ENCODE measurements at regions not wholly inside any gene's neighbourhood (a gene's known extent, or its start where the extent isn't known, plus 50 kb on each side); places are given as distances from the start of the nearest gene placed in this dataset.
A peak's percentile ranks its signal among the peaks of the same experiment; 100 is the strongest.

GRCh38 chr21:30030416-30030815, 90.6 kb upstream of the GRIK1 start:
- Histone ChIP-seq H3K36me3 (replicated peaks in 1 of 2; ENCODE audit: control insufficient read depth in 1 of 2, insufficient read depth in 2 of 2, low read length in 2 of 2) (no peaks in the 10 kb centered on the region), H3K27me3 (ENCODE audit: control insufficient read depth in 1 of 2, insufficient read depth in 2 of 2, low read length in 2 of 2) (no peaks in the 10 kb centered on the region), H2AFZ (ENCODE audit: low read length) (no peak overlapping the region), H3K9ac (ENCODE audit: insufficient read depth, low read depth, low read length) (no peak overlapping the region), H3K9me3 (ENCODE audit: low read length) (peaks cover 76% of the 10 kb centered on the region), H3K4me1 (ENCODE audit: insufficient read depth, low read length) (no peaks in the 10 kb centered on the region), H4K20me1 (ENCODE audit: insufficient read depth, low read length) (no peaks in the 10 kb centered on the region), H3K4me2 (ENCODE audit: low read depth, low read length) (no peak overlapping the region), H3K4me3 (replicated peaks in 1 of 3; ENCODE audit: insufficient read depth in 1 of 3, low read depth in 2 of 3, low read length in 3 of 3) (no peak overlapping the region), H3K79me2 (ENCODE audit: insufficient read depth, low read length) (no peaks in the 10 kb centered on the region), H3K27ac (ENCODE audit: extremely low read length, insufficient read depth, low read length) (no peak overlapping the region)
- ChIA-PET POLR2A (no interaction called here), CTCF (ENCODE audit: low intra/inter-chr PET ratio, low total read pairs) (no interaction called here)
- WGBS (ENCODE audit: low lambda C conversion rate), result 1% methylated on average over 6 of the region's 6 CpGs
- no TSS peak for BruUV-seq (replicated peaks)
- no peak for ATAC-seq
- TF ChIP-seq NBN (conservative IDR thresholded peaks at IDR 0.05), result no peak
- TF ChIP-seq, protein P1, sequence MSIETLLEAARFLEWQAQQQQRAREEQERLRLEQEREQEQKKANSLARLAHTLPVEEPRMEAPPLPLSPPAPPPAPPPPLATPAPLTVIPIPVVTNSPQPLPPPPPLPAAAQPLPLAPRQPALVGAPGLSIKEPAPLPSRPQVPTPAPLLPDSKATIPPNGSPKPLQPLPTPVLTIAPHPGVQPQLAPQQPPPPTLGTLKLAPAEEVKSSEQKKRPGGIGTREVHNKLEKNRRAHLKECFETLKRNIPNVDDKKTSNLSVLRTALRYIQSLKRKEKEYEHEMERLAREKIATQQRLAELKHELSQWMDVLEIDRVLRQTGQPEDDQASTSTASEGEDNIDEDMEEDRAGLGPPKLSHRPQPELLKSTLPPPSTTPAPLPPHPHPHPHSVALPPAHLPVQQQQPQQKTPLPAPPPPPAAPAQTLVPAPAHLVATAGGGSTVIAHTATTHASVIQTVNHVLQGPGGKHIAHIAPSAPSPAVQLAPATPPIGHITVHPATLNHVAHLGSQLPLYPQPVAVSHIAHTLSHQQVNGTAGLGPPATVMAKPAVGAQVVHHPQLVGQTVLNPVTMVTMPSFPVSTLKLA (IDR thresholded peaks at IDR 0.05), result peak; percentile 96
- FAIRE-seq, result no peak
- DNase-seq (ENCODE audit: low spot score), result no peak
- intact Hi-C loops (cut with micrococcal nuclease; ENCODE audit: unreplicated experiment), result no loop called here
- in situ Hi-C loops (cut with HindIII; ENCODE audit: extremely low pct_ligation_motif_present, low pct_unique_long_range_greater_than_20kb), result loop anchor here (25.0 kb wide), 1 partner anchor 1057 kb away; no protein-coding TSS in a partner anchor

DNA sequence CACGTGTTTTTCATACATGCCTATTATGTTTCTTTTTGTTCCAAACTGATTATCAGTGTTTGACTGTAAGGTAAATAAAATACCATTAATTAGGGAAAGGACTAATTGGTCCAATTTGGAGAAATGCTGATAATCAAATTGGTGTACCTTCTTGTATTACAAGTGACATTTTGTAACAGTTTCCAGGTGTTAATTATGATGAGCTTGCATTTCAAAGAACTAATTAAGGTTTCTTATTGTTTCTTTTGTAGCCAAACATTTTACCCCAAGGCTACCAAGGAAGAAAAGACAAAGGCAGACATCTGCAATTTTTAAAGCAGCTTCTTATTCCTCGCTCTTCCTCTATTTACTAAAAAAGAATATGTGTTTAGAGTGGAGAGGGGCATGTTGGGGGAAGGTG, 88.7 kb upstream of the GRIK1 start:
- no TSS peak for BruUV-seq (replicated peaks)
- Histone ChIP-seq H4K20me1 (ENCODE audit: insufficient read depth, low read length) (no peaks in the 10 kb centered on the region), H3K27ac (ENCODE audit: extremely low read length, insufficient read depth, low read length) (no peak overlapping the region), H3K36me3 (replicated peaks in 1 of 2; ENCODE audit: control insufficient read depth in 1 of 2, insufficient read depth in 2 of 2, low read length in 2 of 2) (no peaks in the 10 kb centered on the region), H2AFZ (ENCODE audit: low read length) (no peak overlapping the region), H3K27me3 (ENCODE audit: control insufficient read depth in 1 of 2, insufficient read depth in 2 of 2, low read length in 2 of 2) (no peaks in the 10 kb centered on the region), H3K4me1 (ENCODE audit: insufficient read depth, low read length) (no peaks in the 10 kb centered on the region), H3K79me2 (ENCODE audit: insufficient read depth, low read length) (no peaks in the 10 kb centered on the region), H3K9ac (ENCODE audit: insufficient read depth, low read depth, low read length) (no peak overlapping the region), H3K4me2 (ENCODE audit: low read depth, low read length) (no peak overlapping the region), H3K9me3 (ENCODE audit: low read length) (peaks cover 68% of the 10 kb centered on the region), H3K4me3 (replicated peaks in 1 of 3; ENCODE audit: insufficient read depth in 1 of 3, low read depth in 2 of 3, low read length in 3 of 3) (no peak overlapping the region)
- ChIA-PET POLR2A (no interaction called here), CTCF (ENCODE audit: low intra/inter-chr PET ratio, low total read pairs) (no interaction called here)
- DNase-seq (ENCODE audit: low spot score) (no peak), ATAC-seq (no peak), FAIRE-seq (no peak)
- in situ Hi-C loops (cut with HindIII; ENCODE audit: extremely low pct_ligation_motif_present, low pct_unique_long_range_greater_than_20kb), result loop anchor here (25.0 kb wide), 1 partner anchor 1059 kb away; no protein-coding TSS in a partner anchor
- WGBS (ENCODE audit: low lambda C conversion rate), result 4% methylated on average over 2 of the region's 2 CpGs
- intact Hi-C loops (cut with micrococcal nuclease; ENCODE audit: unreplicated experiment), result no loop called here
- TF ChIP-seq MAFF (IDR thresholded peaks at IDR 0.05; ENCODE audit: low read depth, low read length) (peak; percentile 79), TRIM24 (CRISPR knock-in tag; IDR thresholded peaks at IDR 0.05) (no peak), MAFK (conservative IDR thresholded peaks at IDR 0.05 in 1 of 2, IDR thresholded peaks at IDR 0.05 in 1 of 2; ENCODE audit: low read length in 2 of 2) (peak; percentile 59 to 85; a peak in 3 of 4 replicates), ZNF317 (CRISPR knock-in tag; IDR thresholded peaks at IDR 0.05) (no peak), AHR (CRISPR knock-in tag; IDR thresholded peaks at IDR 0.05) (no peak), ZKSCAN8 (CRISPR knock-in tag; IDR thresholded peaks at IDR 0.05; ENCODE audit: borderline replicate concordance) (no peak), TOE1 (CRISPR knock-in tag; IDR thresholded peaks at IDR 0.05) (no peak)
- TF ChIP-seq, protein P2, sequence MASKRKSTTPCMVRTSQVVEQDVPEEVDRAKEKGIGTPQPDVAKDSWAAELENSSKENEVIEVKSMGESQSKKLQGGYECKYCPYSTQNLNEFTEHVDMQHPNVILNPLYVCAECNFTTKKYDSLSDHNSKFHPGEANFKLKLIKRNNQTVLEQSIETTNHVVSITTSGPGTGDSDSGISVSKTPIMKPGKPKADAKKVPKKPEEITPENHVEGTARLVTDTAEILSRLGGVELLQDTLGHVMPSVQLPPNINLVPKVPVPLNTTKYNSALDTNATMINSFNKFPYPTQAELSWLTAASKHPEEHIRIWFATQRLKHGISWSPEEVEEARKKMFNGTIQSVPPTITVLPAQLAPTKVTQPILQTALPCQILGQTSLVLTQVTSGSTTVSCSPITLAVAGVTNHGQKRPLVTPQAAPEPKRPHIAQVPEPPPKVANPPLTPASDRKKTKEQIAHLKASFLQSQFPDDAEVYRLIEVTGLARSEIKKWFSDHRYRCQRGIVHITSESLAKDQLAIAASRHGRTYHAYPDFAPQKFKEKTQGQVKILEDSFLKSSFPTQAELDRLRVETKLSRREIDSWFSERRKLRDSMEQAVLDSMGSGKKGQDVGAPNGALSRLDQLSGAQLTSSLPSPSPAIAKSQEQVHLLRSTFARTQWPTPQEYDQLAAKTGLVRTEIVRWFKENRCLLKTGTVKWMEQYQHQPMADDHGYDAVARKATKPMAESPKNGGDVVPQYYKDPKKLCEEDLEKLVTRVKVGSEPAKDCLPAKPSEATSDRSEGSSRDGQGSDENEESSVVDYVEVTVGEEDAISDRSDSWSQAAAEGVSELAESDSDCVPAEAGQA (IDR thresholded peaks at IDR 0.05; ENCODE audit: low read depth), result no peak
- TF ChIP-seq, protein P2 (CRISPR knock-in tag; IDR thresholded peaks at IDR 0.05; ENCODE audit: borderline replicate concordance), result no peak
- TF ChIP-seq, protein P3, sequence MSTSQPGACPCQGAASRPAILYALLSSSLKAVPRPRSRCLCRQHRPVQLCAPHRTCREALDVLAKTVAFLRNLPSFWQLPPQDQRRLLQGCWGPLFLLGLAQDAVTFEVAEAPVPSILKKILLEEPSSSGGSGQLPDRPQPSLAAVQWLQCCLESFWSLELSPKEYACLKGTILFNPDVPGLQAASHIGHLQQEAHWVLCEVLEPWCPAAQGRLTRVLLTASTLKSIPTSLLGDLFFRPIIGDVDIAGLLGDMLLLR (CRISPR knock-in tag; IDR thresholded peaks at IDR 0.05), result no peak
